ENCODE measurements at regions not wholly inside any gene's neighbourhood (a gene's known extent, or its start where the extent isn't known, plus 50 kb on each side); places are given as distances from the start of the nearest gene placed in this dataset.

DNA sequence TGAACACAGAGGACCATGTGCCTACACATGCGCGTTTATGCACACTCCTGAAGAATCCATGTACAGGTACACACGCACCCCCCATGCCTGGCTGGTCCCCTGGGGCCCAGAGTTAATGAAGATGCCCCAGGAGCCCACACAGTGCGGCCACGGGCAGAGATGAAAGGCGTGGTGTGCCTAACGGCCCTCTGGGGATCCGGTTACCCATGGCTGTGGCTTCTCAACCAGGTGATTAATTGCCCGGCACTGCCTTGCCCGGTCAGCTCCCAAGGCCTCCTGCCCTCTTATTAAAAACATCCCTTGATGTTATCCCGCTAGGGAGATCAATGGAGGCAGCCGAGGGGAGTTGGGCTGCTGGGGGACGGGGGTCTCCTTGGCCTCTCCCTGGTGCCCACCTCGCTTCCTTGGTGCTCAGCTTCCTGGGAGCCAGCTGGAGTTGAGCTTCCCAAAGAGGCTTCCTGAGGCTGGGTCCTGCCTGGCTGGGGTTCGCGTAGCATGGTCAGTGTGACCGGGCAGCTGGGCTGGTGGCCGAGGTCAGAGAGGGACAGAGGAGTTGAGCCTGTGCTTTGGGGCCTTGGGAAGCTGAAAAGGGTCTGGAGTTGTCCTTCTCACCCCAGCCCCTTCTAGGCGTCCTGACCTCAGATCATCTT, 75.0 kb upstream of the WNT4 start:
- no peak overlapping the region for H3K4me2 ChIP-seq (ENCODE audit: low read depth, low read length)
- H2AFZ ChIP-seq (ENCODE audit: low read length), result no peak overlapping the region
- H3K9me3 ChIP-seq (ENCODE audit: low read length), result no peaks in the 10 kb centered on the region
- no peak for ATAC-seq
- ChIA-PET POLR2A (no interaction called here), CTCF (ENCODE audit: low intra/inter-chr PET ratio, low total read pairs) (no interaction called here)
- no peak for FAIRE-seq
- TF ChIP-seq CHCHD3 (CRISPR knock-in tag; IDR thresholded peaks at IDR 0.05) (no peak), ZNF136 (CRISPR knock-in tag; IDR thresholded peaks at IDR 0.05; ENCODE audit: low read depth) (no peak), ZNF44 (CRISPR knock-in tag; IDR thresholded peaks at IDR 0.05) (no peak), ZBTB4 (CRISPR knock-in tag; IDR thresholded peaks at IDR 0.05; ENCODE audit: borderline replicate concordance) (no peak), YEATS2 (CRISPR knock-in tag; IDR thresholded peaks at IDR 0.05; ENCODE audit: borderline replicate concordance) (no peak), GATAD2A (CRISPR knock-in tag; IDR thresholded peaks at IDR 0.05) (no peak), ZNF878 (CRISPR knock-in tag; IDR thresholded peaks at IDR 0.05) (no peak)
- TF ChIP-seq, protein P1, sequence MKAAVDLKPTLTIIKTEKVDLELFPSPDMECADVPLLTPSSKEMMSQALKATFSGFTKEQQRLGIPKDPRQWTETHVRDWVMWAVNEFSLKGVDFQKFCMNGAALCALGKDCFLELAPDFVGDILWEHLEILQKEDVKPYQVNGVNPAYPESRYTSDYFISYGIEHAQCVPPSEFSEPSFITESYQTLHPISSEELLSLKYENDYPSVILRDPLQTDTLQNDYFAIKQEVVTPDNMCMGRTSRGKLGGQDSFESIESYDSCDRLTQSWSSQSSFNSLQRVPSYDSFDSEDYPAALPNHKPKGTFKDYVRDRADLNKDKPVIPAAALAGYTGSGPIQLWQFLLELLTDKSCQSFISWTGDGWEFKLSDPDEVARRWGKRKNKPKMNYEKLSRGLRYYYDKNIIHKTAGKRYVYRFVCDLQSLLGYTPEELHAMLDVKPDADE (CRISPR knock-in tag; IDR thresholded peaks at IDR 0.05), result no peak
- TF ChIP-seq, protein P2, sequence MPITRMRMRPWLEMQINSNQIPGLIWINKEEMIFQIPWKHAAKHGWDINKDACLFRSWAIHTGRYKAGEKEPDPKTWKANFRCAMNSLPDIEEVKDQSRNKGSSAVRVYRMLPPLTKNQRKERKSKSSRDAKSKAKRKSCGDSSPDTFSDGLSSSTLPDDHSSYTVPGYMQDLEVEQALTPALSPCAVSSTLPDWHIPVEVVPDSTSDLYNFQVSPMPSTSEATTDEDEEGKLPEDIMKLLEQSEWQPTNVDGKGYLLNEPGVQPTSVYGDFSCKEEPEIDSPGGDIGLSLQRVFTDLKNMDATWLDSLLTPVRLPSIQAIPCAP (CRISPR knock-in tag; IDR thresholded peaks at IDR 0.05; ENCODE audit: low read depth), result no peak
- in situ Hi-C loops (cut with HindIII; ENCODE audit: extremely low pct_ligation_motif_present, low pct_unique_long_range_greater_than_20kb), result loop anchor here (5.0 kb wide), 1 partner anchor 199 kb away; no protein-coding TSS in a partner anchor
- H3K9ac ChIP-seq (ENCODE audit: insufficient read depth, low read depth, low read length), result no peak overlapping the region
- BruUV-seq (replicated peaks), result no TSS peak
- WGBS (ENCODE audit: low lambda C conversion rate), result 22% methylated on average over 12 of the region's 19 CpGs
- H4K20me1 ChIP-seq (ENCODE audit: insufficient read depth, low read length), result 0 out of 2 replicates have a peak, but pooled peaks cover 3% of the 10 kb centered on the region
- H3K27me3 ChIP-seq (ENCODE audit: control insufficient read depth in 1 of 2, insufficient read depth in 2 of 2, low read length in 2 of 2), result peaks cover 6 to 63% of the 10 kb centered on the region in 2 experiments
- intact Hi-C loops (cut with micrococcal nuclease; ENCODE audit: unreplicated experiment), result loop anchor here (10.0 kb wide), 1 partner anchor 197 kb away; no protein-coding TSS in a partner anchor
- H3K27ac ChIP-seq (ENCODE audit: extremely low read length, insufficient read depth, low read length), result no peak overlapping the region
- no peaks in the 10 kb centered on the region for H3K36me3 ChIP-seq (replicated peaks in 1 of 2; ENCODE audit: control insufficient read depth in 1 of 2, insufficient read depth in 2 of 2, low read length in 2 of 2)
- no peak overlapping the region for H3K4me3 ChIP-seq (replicated peaks in 1 of 3; ENCODE audit: insufficient read depth in 1 of 3, low read depth in 2 of 3, low read length in 3 of 3)
- no peak for DNase-seq (ENCODE audit: low spot score)
- H3K4me1 ChIP-seq (ENCODE audit: insufficient read depth, low read length), result no peaks in the 10 kb centered on the region
- H3K79me2 ChIP-seq (ENCODE audit: insufficient read depth, low read length), result no peaks in the 10 kb centered on the region

Data from HepG2 (cell line).